WTC11 (cell line): ENCODE measurements at regions not wholly inside any gene's neighbourhood (a gene's known extent, or its start where the extent isn't known, plus 50 kb on each side); places are given as distances from the start of the nearest gene placed in this dataset.

ENCODE experiments used
- ATAC-seq: fragments of 200-7000 bp; cut with Tn5 transposase; 2 replicates; pipeline ENCODE4 v1.10.0; 2021; ENCODE audit warnings: mild to moderate bottlenecking, moderate library complexity
- CTCF ChIA-PET: fragments of 300-600 bp; sonication (Branson Sonifier 250); formaldehyde crosslinking; loops from one replicate; lab custom pipeline; 2021; ENCODE audit warnings: antibody characterized with exemption; lab: Charles Lee
- POLR2A ChIA-PET: fragments of 350-600 bp; sonication (Branson Sonifier 250); formaldehyde crosslinking; loops from one replicate; lab custom pipeline; 2021; ENCODE audit warnings: antibody characterized with exemption; lab: Charles Lee
- DNase-seq: peaks from one replicate; pipeline ENCODE4 v3.0.0; 2021; ENCODE audit warnings: low spot score
- H3K27ac Mint-ChIP-seq: 2 replicates; pipeline ENCODE4 v1.8.0; 2021; ENCODE audit warnings: mixed read lengths
- H3K27me3 Mint-ChIP-seq: 2 replicates; pipeline ENCODE4 v1.8.0; 2021; ENCODE audit warnings: low read depth, mild to moderate bottlenecking, moderate library complexity, mixed read lengths
- H3K36me3 Mint-ChIP-seq: 2 replicates; pipeline ENCODE4 v1.8.0; 2021; ENCODE audit warnings: mixed read lengths
- H3K4me1 Mint-ChIP-seq: 2 replicates; pipeline ENCODE4 v1.8.0; 2022; ENCODE audit warnings: mixed read lengths
- H3K4me3 Mint-ChIP-seq: 2 replicates; pipeline ENCODE4 v1.8.0; 2021; ENCODE audit warnings: mild to moderate bottlenecking, moderate library complexity, mixed read lengths
- H3K9me3 Mint-ChIP-seq: 2 replicates; pipeline ENCODE4 v1.8.0; 2021; ENCODE audit warnings: mixed read lengths
- ATF1 ChIP-seq: sonication (generic); formaldehyde crosslinking; IDR thresholded peaks from 2 replicates; pipeline ENCODE4 v1.8.1; 2023; ENCODE audit warnings: mild to moderate bottlenecking, moderate library complexity, missing genetic modification reagents
- ELF4 ChIP-seq: sonication (generic); formaldehyde crosslinking; IDR thresholded peaks from 2 replicates; pipeline ENCODE4 v1.8.1; 2022; ENCODE audit warnings: low read depth, mild to moderate bottlenecking, moderate library complexity, missing genetic modification reagents
- HMGA2 ChIP-seq: fragments of 250-450 bp; sonication (Bioruptor Pico); IDR thresholded peaks from 2 replicates; pipeline ENCODE4 v1.4.0; 2021; ENCODE audit warnings: mild to moderate bottlenecking, moderate library complexity
- IRF2 ChIP-seq: sonication (generic); formaldehyde crosslinking; IDR thresholded peaks from 2 replicates; pipeline ENCODE4 v1.8.0; 2022; ENCODE audit warnings: low read depth, missing genetic modification reagents, borderline replicate concordance
- KAT7 ChIP-seq: sonication (generic); formaldehyde crosslinking; IDR thresholded peaks from 2 replicates; pipeline ENCODE4 v1.8.1; 2023; ENCODE audit warnings: missing genetic modification reagents, mild to moderate bottlenecking, borderline replicate concordance
- NFATC4 ChIP-seq: fragments of 250-450 bp; sonication (Bioruptor Pico); IDR thresholded peaks from 2 replicates; pipeline ENCODE4 v1.9.0; 2021; ENCODE audit warnings: mild to moderate bottlenecking
- NR1H2 ChIP-seq: sonication (generic); formaldehyde crosslinking; IDR thresholded peaks from 2 replicates; pipeline ENCODE4 v1.9.0; 2021; ENCODE audit warnings: mild to moderate bottlenecking, moderate library complexity, missing genetic modification reagents
- RELA ChIP-seq: sonication (generic); formaldehyde crosslinking; IDR thresholded peaks from 2 replicates; pipeline ENCODE4 v1.8.1; 2022; ENCODE audit warnings: missing genetic modification reagents, mild to moderate bottlenecking, borderline replicate concordance
- RORB ChIP-seq: fragments of 250-450 bp; sonication (Bioruptor Pico); IDR thresholded peaks from 2 replicates; pipeline ENCODE4 v1.9.0; 2021; ENCODE audit warnings: mild to moderate bottlenecking
- SMAD4 ChIP-seq: sonication (generic); formaldehyde crosslinking; IDR thresholded peaks from 2 replicates; pipeline ENCODE4 v1.8.0; 2022; ENCODE audit warnings: mild to moderate bottlenecking, missing genetic modification reagents
- TEAD1 ChIP-seq: sonication (generic); formaldehyde crosslinking; IDR thresholded peaks from 2 replicates; pipeline ENCODE4 v1.8.0; 2022; ENCODE audit warnings: mild to moderate bottlenecking, missing genetic modification reagents
- ZNF121 ChIP-seq: sonication (generic); formaldehyde crosslinking; IDR thresholded peaks from 2 replicates; pipeline ENCODE4 v1.8.0; 2023; ENCODE audit warnings: missing genetic modification reagents
- TF ChIP-seq, protein P1 (sequence below): fragments of 250-450 bp; sonication (Bioruptor Pico); IDR thresholded peaks from 2 replicates; pipeline ENCODE4 v2.1.2; 2022; ENCODE audit warnings: mild to moderate bottlenecking, moderate library complexity
- TF ChIP-seq, protein P2 (sequence below): sonication (generic); formaldehyde crosslinking; IDR thresholded peaks from 2 replicates; pipeline ENCODE4 v1.8.1; 2023; ENCODE audit warnings: mild to moderate bottlenecking, missing genetic modification reagents, moderate library complexity
- TF ChIP-seq, protein P3 (sequence below): sonication (generic); formaldehyde crosslinking; IDR thresholded peaks from 2 replicates; pipeline ENCODE4 v1.8.1; 2022; ENCODE audit warnings: missing genetic modification reagents, borderline replicate concordance
- TF ChIP-seq, protein P4 (sequence below): sonication (generic); formaldehyde crosslinking; IDR thresholded peaks from 2 replicates; pipeline ENCODE4 v1.8.1; 2023; ENCODE audit warnings: mild to moderate bottlenecking, missing genetic modification reagents
- TF ChIP-seq, protein P5 (sequence below): fragments of 250-450 bp; sonication (Bioruptor Pico); IDR thresholded peaks from 2 replicates; pipeline ENCODE4 v1.9.0; 2021; ENCODE audit warnings: mild to moderate bottlenecking, borderline replicate concordance
- TF ChIP-seq, protein P6 (sequence below): fragments of 250-450 bp; sonication (Bioruptor Pico); IDR thresholded peaks from 2 replicates; pipeline ENCODE4 v1.9.0; 2021; ENCODE audit warnings: mild to moderate bottlenecking
- TF ChIP-seq, protein P7 (sequence below): sonication (generic); formaldehyde crosslinking; IDR thresholded peaks from 2 replicates; pipeline ENCODE4 v1.8.0; 2022; ENCODE audit warnings: mild to moderate bottlenecking, missing genetic modification reagents
- TF ChIP-seq, protein P8 (sequence below): sonication (generic); formaldehyde crosslinking; IDR thresholded peaks from 2 replicates; pipeline ENCODE4 v1.8.0; 2023; ENCODE audit warnings: missing genetic modification reagents

DNA sequence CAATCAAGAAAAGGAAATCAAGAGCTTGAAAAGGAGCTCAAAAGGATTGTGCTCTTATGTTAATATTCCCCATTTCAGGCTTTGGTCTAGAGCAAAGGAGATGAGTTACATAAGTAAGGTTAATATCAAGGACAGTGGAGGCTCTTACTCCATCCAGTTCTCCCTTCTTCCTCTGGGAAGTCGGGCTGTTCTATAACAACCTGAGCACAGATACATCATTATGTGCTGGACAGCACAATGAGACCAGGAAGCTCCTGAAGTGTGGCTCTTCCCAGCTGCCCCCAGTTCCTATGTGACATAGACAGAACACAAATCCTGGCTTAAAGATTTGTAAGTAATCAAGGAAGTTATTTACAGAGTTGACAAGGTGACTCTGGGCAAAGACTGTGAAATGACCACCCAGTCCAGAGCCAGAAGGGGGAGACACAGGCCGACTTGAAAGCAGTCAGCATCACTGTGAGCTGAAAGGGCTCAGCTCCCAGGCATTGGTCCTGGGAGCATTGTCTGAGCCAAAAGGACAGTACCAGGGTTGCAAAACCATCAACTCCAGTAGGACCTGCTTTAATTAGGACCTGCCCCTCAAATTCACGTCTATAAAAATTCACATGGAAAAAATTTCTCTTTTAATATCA lies 917.6 kb upstream of the ACVR2A start:
- H3K27me3 Mint-ChIP-seq, result no peaks in the 10 kb centered on the region
- no peak overlapping the region for H3K27ac Mint-ChIP-seq
- ATAC-seq (peak; percentile 97), DNase-seq (peak; percentile 71)
- ChIA-PET POLR2A (no interaction called here), CTCF (interaction anchor here (0.6 to 1.7 kb wide), 15 partner anchors 21 to 994 kb away, joined by 3 to 12 read pairs (median 3); no protein-coding TSS in a partner anchor)
- H3K9me3 Mint-ChIP-seq, result no peaks in the 10 kb centered on the region
- H3K4me3 Mint-ChIP-seq, result no peak overlapping the region
- H3K4me1 Mint-ChIP-seq, result peaks cover 9% of the 10 kb centered on the region; the same call in 1 of the 2 replicates
- H3K36me3 Mint-ChIP-seq, result no peaks in the 10 kb centered on the region
- TF ChIP-seq KAT7 (CRISPR knock-in tag) (no peak), NR1H2 (CRISPR knock-in tag) (no peak), SMAD4 (no peak), HMGA2 (CRISPR knock-in tag) (no peak), ATF1 (no peak), RELA (no peak), ZNF121 (no peak), TEAD1 (no peak), NFATC4 (CRISPR knock-in tag) (no peak), RORB (CRISPR knock-in tag) (no peak), ELF4 (CRISPR knock-in tag) (no peak), IRF2 (CRISPR knock-in tag) (no peak)
- TF ChIP-seq, protein P1, sequence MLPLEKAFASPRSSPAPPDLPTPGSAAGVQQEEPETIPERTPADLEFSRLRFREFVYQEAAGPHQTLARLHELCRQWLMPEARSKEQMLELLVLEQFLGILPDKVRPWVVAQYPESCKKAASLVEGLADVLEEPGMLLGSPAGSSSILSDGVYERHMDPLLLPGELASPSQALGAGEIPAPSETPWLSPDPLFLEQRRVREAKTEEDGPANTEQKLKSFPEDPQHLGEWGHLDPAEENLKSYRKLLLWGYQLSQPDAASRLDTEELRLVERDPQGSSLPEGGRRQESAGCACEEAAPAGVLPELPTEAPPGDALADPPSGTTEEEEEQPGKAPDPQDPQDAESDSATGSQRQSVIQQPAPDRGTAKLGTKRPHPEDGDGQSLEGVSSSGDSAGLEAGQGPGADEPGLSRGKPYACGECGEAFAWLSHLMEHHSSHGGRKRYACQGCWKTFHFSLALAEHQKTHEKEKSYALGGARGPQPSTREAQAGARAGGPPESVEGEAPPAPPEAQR (CRISPR knock-in tag), result no peak
- TF ChIP-seq, protein P2, sequence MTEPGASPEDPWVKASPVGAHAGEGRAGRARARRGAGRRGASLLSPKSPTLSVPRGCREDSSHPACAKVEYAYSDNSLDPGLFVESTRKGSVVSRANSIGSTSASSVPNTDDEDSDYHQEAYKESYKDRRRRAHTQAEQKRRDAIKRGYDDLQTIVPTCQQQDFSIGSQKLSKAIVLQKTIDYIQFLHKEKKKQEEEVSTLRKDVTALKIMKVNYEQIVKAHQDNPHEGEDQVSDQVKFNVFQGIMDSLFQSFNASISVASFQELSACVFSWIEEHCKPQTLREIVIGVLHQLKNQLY (CRISPR knock-in tag), result no peak
- TF ChIP-seq, protein P3, sequence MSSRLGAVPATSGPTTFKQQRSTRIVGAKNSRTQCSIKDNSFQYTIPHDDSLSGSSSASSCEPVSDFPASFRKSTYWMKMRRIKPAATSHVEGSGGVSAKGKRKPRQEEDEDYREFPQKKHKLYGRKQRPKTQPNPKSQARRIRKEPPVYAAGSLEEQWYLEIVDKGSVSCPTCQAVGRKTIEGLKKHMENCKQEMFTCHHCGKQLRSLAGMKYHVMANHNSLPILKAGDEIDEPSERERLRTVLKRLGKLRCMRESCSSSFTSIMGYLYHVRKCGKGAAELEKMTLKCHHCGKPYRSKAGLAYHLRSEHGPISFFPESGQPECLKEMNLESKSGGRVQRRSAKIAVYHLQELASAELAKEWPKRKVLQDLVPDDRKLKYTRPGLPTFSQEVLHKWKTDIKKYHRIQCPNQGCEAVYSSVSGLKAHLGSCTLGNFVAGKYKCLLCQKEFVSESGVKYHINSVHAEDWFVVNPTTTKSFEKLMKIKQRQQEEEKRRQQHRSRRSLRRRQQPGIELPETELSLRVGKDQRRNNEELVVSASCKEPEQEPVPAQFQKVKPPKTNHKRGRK, result no peak
- TF ChIP-seq, protein P4, sequence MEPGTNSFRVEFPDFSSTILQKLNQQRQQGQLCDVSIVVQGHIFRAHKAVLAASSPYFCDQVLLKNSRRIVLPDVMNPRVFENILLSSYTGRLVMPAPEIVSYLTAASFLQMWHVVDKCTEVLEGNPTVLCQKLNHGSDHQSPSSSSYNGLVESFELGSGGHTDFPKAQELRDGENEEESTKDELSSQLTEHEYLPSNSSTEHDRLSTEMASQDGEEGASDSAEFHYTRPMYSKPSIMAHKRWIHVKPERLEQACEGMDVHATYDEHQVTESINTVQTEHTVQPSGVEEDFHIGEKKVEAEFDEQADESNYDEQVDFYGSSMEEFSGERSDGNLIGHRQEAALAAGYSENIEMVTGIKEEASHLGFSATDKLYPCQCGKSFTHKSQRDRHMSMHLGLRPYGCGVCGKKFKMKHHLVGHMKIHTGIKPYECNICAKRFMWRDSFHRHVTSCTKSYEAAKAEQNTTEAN (CRISPR knock-in tag), result no peak
- TF ChIP-seq, protein P5, sequence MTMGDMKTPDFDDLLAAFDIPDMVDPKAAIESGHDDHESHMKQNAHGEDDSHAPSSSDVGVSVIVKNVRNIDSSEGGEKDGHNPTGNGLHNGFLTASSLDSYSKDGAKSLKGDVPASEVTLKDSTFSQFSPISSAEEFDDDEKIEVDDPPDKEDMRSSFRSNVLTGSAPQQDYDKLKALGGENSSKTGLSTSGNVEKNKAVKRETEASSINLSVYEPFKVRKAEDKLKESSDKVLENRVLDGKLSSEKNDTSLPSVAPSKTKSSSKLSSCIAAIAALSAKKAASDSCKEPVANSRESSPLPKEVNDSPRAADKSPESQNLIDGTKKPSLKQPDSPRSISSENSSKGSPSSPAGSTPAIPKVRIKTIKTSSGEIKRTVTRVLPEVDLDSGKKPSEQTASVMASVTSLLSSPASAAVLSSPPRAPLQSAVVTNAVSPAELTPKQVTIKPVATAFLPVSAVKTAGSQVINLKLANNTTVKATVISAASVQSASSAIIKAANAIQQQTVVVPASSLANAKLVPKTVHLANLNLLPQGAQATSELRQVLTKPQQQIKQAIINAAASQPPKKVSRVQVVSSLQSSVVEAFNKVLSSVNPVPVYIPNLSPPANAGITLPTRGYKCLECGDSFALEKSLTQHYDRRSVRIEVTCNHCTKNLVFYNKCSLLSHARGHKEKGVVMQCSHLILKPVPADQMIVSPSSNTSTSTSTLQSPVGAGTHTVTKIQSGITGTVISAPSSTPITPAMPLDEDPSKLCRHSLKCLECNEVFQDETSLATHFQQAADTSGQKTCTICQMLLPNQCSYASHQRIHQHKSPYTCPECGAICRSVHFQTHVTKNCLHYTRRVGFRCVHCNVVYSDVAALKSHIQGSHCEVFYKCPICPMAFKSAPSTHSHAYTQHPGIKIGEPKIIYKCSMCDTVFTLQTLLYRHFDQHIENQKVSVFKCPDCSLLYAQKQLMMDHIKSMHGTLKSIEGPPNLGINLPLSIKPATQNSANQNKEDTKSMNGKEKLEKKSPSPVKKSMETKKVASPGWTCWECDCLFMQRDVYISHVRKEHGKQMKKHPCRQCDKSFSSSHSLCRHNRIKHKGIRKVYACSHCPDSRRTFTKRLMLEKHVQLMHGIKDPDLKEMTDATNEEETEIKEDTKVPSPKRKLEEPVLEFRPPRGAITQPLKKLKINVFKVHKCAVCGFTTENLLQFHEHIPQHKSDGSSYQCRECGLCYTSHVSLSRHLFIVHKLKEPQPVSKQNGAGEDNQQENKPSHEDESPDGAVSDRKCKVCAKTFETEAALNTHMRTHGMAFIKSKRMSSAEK (CRISPR knock-in tag), result no peak
- TF ChIP-seq, protein P6, sequence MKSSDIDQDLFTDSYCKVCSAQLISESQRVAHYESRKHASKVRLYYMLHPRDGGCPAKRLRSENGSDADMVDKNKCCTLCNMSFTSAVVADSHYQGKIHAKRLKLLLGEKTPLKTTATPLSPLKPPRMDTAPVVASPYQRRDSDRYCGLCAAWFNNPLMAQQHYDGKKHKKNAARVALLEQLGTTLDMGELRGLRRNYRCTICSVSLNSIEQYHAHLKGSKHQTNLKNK (CRISPR knock-in tag), result no peak
- TF ChIP-seq, protein P7, sequence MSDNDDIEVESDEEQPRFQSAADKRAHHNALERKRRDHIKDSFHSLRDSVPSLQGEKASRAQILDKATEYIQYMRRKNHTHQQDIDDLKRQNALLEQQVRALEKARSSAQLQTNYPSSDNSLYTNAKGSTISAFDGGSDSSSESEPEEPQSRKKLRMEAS (CRISPR knock-in tag), result no peak
- TF ChIP-seq, protein P8, sequence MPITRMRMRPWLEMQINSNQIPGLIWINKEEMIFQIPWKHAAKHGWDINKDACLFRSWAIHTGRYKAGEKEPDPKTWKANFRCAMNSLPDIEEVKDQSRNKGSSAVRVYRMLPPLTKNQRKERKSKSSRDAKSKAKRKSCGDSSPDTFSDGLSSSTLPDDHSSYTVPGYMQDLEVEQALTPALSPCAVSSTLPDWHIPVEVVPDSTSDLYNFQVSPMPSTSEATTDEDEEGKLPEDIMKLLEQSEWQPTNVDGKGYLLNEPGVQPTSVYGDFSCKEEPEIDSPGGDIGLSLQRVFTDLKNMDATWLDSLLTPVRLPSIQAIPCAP, result no peak
